Neural cell (in vitro differentiated cells): ENCODE measurements at regions not wholly inside any gene's neighbourhood (a gene's known extent, or its start where the extent isn't known, plus 50 kb on each side); places are given as distances from the start of the nearest gene placed in this dataset.
"Not testable (repeated sequence)": the region's sequence is repeated elsewhere in the genome, so short reads cannot be mapped to it uniquely, and the experiment has no call there.

ENCODE experiments used
- H2AFZ ChIP-seq: fragments of 200-600, 300-800 bp; sonication (generic), shearing (Covaris generic); 2 replicates; pipeline ENCODE4 v1.6.0; 2014; ENCODE audit warnings: low read depth, mild to moderate bottlenecking, antibody characterized with exemption, low read length, moderate library complexity
- H3F3A ChIP-seq: fragments of 200-600 bp; shearing (Covaris generic); 2 replicates; pipeline ENCODE4 v1.6.1; 2016; ENCODE audit warnings: mild to moderate bottlenecking, moderate library complexity, mixed read lengths, antibody characterized with exemption, low read length; ENCODE audit not compliant: insufficient read depth, poor library complexity, severe bottlenecking
- H3K27ac ChIP-seq: fragments of 200-600, 300-800 bp; sonication (generic), shearing (Covaris generic); 2 replicates; pipeline ENCODE4 v1.5.1; 2014; ENCODE audit warnings: mild to moderate bottlenecking, low read length, moderate library complexity
- H3K27me3 ChIP-seq: fragments of 300-800, 200-600 bp; sonication (generic), shearing (Covaris generic); 2 replicates; pipeline ENCODE4 v1.6.0; 2014; ENCODE audit warnings: mild to moderate bottlenecking, low read depth, low read length, moderate library complexity; ENCODE audit not compliant: insufficient read depth
- H3K36me3 ChIP-seq: fragments of 300-800, 200-600 bp; sonication (generic), shearing (Covaris generic); 2 replicates; pipeline ENCODE4 v1.5.1; 2014; ENCODE audit warnings: mild to moderate bottlenecking, antibody characterized with exemption, low read length, moderate library complexity; ENCODE audit not compliant: insufficient read depth
- H3K4me2 ChIP-seq: fragments of 300-800, 200-600 bp; sonication (generic), shearing (Covaris generic); 2 replicates; pipeline ENCODE4 v1.6.0; 2014; ENCODE audit warnings: mild to moderate bottlenecking, low read length
- H3K4me3 ChIP-seq: fragments of 300-800, 200-600 bp; sonication (generic), shearing (Covaris generic); 2 replicates; pipeline ENCODE4 v1.5.1; 2014; ENCODE audit warnings: mild to moderate bottlenecking, low read length, moderate library complexity
- H3K79me2 ChIP-seq: fragments of 200-600 bp; shearing (Covaris generic); replicated peaks from 2 replicates; pipeline ENCODE4 v1.6.0; 2014; ENCODE audit warnings: mild to moderate bottlenecking, low read length, moderate library complexity; ENCODE audit not compliant: insufficient read depth
- H3K9ac ChIP-seq: fragments of 300-800, 200-600 bp; sonication (generic), shearing (Covaris generic); 2 replicates; pipeline ENCODE4 v1.6.1; 2016; ENCODE audit warnings: mild to moderate bottlenecking, low read length, mixed read lengths
- H3K9me2 ChIP-seq: fragments of 200-600 bp; shearing (Covaris generic); 2 replicates; pipeline ENCODE4 v1.6.1; 2016; ENCODE audit warnings: mild to moderate bottlenecking, low read length, mixed read lengths; ENCODE audit not compliant: insufficient read depth
- H3K9me3 ChIP-seq: fragments of 200-600, 300-800 bp; sonication (generic), shearing (Covaris generic); 2 replicates; pipeline ENCODE4 v1.6.1; 2016; ENCODE audit warnings: mild to moderate bottlenecking, mixed run types, low read length, moderate library complexity, mixed read lengths
- H4K20me1 ChIP-seq: fragments of 200-600 bp; shearing (Covaris generic); 2 replicates; pipeline ENCODE4 v1.6.1; 2016; ENCODE audit warnings: mild to moderate bottlenecking, mixed run types; ENCODE audit not compliant: insufficient read depth

DNA sequence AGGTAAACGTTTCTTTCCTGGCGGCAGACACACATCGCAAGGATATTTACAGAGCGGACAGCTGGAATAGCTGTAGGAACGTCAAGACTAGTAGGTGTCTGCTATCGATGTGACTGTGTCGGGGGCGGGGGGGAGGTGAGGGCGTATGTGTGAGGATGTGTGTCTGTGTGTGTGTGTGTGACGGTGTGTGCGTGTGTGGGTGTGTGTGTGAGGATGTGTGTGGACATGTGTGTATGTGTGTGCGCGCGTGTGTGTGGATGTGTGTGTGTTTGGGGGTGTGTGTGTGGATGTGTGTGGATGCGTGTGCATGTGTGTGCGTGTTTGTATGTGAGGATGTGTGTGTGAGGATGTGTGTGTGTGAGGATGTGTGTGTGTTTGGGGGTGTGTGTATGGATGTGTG is 55.4 kb downstream of the PNMA6F start:
- H3K27me3 ChIP-seq, H3K79me2 ChIP-seq, H3K9me3 ChIP-seq, H2AFZ ChIP-seq, H3K27ac ChIP-seq, H4K20me1 ChIP-seq, H3K4me2 ChIP-seq, H3F3A ChIP-seq, H3K36me3 ChIP-seq, H3K9ac ChIP-seq, H3K4me3 ChIP-seq, H3K9me2 ChIP-seq: not testable (repeated sequence)

DNA sequence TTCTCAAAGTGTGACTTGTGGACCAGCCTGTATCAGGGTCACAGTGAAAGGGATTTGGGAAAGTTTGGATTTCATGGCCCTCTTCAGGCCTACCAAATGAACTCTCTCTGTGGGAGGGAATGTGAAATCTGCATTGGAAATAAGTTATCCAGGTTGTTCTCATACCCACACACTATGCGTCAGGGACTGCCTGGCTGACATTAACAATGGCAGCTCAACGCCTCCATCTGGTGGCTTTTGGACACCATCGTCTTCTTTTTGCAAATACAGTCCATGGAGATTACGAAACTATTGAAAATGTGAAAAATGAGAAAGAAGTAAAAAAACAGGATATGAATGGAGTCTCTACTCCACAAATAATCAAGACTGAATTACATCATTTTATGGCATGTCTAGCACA is 61.1 kb downstream of the PNMA6F start:
- H2AFZ ChIP-seq, H3K9ac ChIP-seq, H3K9me3 ChIP-seq, H3K27ac ChIP-seq, H3K27me3 ChIP-seq, H3K36me3 ChIP-seq, H3K9me2 ChIP-seq, H3F3A ChIP-seq, H4K20me1 ChIP-seq, H3K4me2 ChIP-seq, H3K79me2 ChIP-seq, H3K4me3 ChIP-seq: not testable (repeated sequence)

GRCh38 chrX:153253239-153253638 is 68.3 kb downstream of the PNMA6F start:
- not testable (repeated sequence) for H3K4me2 ChIP-seq, H3F3A ChIP-seq, H3K79me2 ChIP-seq, H3K9me2 ChIP-seq, H3K27ac ChIP-seq, H3K9ac ChIP-seq, H4K20me1 ChIP-seq, H3K36me3 ChIP-seq, H3K9me3 ChIP-seq, H2AFZ ChIP-seq, H3K27me3 ChIP-seq, H3K4me3 ChIP-seq

DNA sequence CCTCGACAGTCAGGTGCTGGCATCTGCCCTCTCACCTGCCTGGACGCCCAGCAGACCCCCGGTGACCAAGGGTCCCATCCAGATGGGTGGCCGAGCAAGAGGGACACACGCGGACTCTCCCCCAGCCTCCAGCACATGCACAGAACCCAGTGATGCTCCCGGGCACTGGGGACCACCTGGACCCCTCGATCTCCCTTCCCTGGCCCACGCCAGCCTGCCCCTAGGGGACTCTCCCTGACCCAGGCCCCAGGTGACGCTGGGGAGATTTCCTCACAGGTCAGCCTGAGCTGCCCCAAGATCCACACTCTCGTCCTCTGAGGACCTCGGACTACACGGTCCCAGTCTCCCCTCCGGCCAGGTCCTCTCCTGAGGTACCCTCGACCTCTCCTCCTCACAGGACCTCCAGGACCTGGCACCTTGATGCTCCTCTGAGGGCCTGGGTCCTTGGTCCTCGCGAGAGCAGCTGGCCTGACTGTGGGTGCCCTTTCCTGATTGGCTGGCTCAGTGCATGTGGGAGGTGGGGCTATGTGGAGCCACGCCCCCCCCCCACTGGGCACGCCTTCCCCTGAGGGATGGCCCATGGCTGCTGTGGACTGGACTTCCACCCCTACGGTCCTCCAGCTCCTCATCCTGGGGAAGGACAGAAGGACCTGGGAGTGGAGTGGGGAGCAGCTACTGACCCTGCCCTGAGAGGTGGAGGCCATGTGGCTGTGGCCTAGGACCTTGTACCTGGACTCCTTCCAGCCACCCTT is 69.0 kb downstream of the PNMA6F start:
- not testable (repeated sequence) for H3K4me2 ChIP-seq, H3K36me3 ChIP-seq, H3K4me3 ChIP-seq, H4K20me1 ChIP-seq, H3K79me2 ChIP-seq, H3K27me3 ChIP-seq, H3K27ac ChIP-seq, H3F3A ChIP-seq, H3K9ac ChIP-seq, H3K9me2 ChIP-seq, H3K9me3 ChIP-seq, H2AFZ ChIP-seq

DNA sequence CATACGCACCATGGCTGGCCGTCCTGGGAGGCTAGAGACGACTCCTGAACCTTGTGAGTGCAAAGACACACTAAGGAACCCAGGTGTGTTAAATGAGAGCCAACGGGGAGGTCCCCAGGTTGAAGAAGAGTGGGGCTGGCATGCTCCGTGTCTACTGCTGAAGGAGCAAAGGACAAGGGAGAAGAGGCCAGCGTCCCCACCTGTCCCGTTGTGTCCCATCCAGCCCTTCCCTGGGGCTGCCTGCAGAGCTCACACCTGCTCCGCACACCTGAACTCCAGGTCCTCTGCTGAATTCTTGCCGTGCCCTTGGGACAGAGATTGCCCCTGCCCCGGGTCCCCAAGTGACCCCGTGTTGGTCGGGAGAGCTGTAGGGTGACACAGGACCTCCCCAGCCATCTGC is 69.6 kb downstream of the PNMA6F start:
- H3K4me2 ChIP-seq, H4K20me1 ChIP-seq, H2AFZ ChIP-seq, H3K9me2 ChIP-seq, H3K36me3 ChIP-seq, H3K27ac ChIP-seq, H3K79me2 ChIP-seq, H3K9ac ChIP-seq, H3K27me3 ChIP-seq, H3F3A ChIP-seq, H3K9me3 ChIP-seq, H3K4me3 ChIP-seq: not testable (repeated sequence)

DNA sequence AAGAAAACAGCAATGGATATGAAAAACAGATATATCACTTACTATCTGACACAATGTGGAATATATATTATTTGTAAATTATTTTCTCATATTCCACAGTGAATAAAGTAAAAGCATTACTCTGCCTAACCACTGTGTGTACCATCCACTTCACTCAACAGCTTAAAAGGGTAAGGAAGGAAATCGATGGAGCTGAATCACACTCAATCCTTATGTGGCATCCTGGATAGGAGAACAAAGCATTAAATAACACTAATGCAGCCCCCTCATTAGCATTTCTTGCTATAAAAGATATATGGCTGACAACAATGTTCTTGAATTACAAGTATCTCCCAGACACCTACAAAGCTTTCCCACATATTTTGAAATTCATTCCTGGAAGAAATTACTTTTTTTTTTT is 70.8 kb downstream of the PNMA6F start:
- not testable (repeated sequence) for H3K4me3 ChIP-seq, H3K79me2 ChIP-seq, H3K27ac ChIP-seq, H3K27me3 ChIP-seq, H3K9ac ChIP-seq, H3K9me2 ChIP-seq, H2AFZ ChIP-seq, H3F3A ChIP-seq, H3K4me2 ChIP-seq, H3K9me3 ChIP-seq, H3K36me3 ChIP-seq, H4K20me1 ChIP-seq
